ENCODE measurements at regions not wholly inside any gene's neighbourhood (a gene's known extent, or its start where the extent isn't known, plus 50 kb on each side); places are given as distances from the start of the nearest gene placed in this dataset.

- intact Hi-C loops (cut with DNase I; ENCODE audit: low total_unique reads) = no loop called here
- Histone ChIP-seq H3K27me3 (no peaks in the 10 kb centered on the region), H3K9me3 (peaks cover 7 to 16% (median 10%) of the 10 kb centered on the region in 3 donors), H3K4me3 (no peak overlapping the region), H3K4me1 (no peaks in the 10 kb centered on the region), H3K36me3 (no peaks in the 10 kb centered on the region), H3K27ac (no peak overlapping the region)
- TF ChIP-seq CTCF (IDR thresholded peaks at IDR 0.05) = no peak
- no peak for DNase-seq
Measured at GRCh38 chr2:10246831-10247230, 55.9 kb upstream of the HPCAL1 start.

DNA sequence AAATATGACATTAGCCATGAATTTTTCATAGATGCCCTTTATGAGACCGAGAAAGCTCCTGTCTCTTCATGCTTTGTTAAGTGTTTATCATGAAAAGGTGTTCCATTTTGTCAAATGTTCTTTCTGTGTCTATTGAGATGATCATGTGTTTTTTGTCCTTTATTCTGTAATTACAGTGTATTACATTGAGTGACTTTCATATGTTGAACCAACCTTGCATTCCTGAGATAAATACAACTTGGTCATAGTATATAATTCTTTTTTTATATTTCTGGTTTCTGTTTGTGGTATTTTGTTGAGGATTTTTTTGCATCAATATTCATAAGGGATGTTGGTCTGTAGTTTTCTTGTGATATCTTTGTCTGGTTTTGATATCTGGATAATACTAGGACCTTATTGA, 52.9 kb upstream of the HPCAL1 start:
- Histone ChIP-seq H3K27me3 (no peaks in the 10 kb centered on the region), H3K4me1 (no peaks in the 10 kb centered on the region), H3K27ac (no peak overlapping the region), H3K4me3 (no peak overlapping the region), H3K36me3 (no peaks in the 10 kb centered on the region), H3K9me3 (peaks cover 7 to 16% (median 10%) of the 10 kb centered on the region in 3 donors)
- no peak for TF ChIP-seq CTCF (IDR thresholded peaks at IDR 0.05)
- no peak for DNase-seq
- intact Hi-C loops (cut with DNase I; ENCODE audit: low total_unique reads) = no loop called here

GRCh38 chr2:10252224-10252623, 50.5 kb upstream of the HPCAL1 start:
- intact Hi-C loops (cut with DNase I; ENCODE audit: low total_unique reads) = no loop called here
- DNase-seq = no peak
- Histone ChIP-seq H3K4me3 (no peak overlapping the region), H3K36me3 (no peaks in the 10 kb centered on the region), H3K27me3 (peaks cover 0 to 3% of the 10 kb centered on the region in 2 donors), H3K9me3 (peaks cover 7 to 16% (median 10%) of the 10 kb centered on the region in 3 donors), H3K27ac (no peak overlapping the region), H3K4me1 (no peaks in the 10 kb centered on the region)
- no peak for TF ChIP-seq CTCF (IDR thresholded peaks at IDR 0.05)

DNA sequence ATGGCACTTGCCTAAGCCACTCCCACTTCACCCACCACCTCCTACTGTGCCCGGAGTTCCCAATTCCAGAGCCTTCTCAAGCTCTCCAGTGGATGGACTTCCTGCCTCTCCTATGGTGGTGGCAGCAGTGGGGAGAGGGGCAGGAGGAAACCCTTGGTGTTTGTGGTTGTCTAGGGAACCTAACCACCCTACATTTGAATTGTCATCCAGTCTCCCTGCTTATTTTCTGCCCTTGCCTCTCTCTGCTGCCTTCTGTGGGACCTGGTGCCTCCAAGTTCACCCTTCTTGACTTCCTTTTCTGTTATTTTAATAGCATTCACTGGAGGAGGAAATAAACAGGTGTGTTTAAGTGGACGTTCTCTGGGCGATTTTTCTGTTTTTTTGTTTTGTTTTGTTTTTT, 50.0 kb upstream of the HPCAL1 start:
- intact Hi-C loops (cut with DNase I; ENCODE audit: low total_unique reads) = no loop called here
- H3K27me3 ChIP-seq = peaks cover 0 to 3% of the 10 kb centered on the region in 2 donors
- no peak overlapping the region for H3K4me3 ChIP-seq
- TF ChIP-seq CTCF (IDR thresholded peaks at IDR 0.05) = no peak
- peak in 1 of 2 donors; percentile 42 for DNase-seq
- peaks cover 7 to 16% (median 10%) of the 10 kb centered on the region in 3 donors for H3K9me3 ChIP-seq
- no peak overlapping the region for H3K27ac ChIP-seq
- H3K4me1 ChIP-seq = no peaks in the 10 kb centered on the region
- no peaks in the 10 kb centered on the region for H3K36me3 ChIP-seq
